ENCODE measurements at regions not wholly inside any gene's neighbourhood (a gene's known extent, or its start where the extent isn't known, plus 50 kb on each side); places are given as distances from the start of the nearest gene placed in this dataset.
"Not testable (repeated sequence)": the region's sequence is repeated elsewhere in the genome, so short reads cannot be mapped to it uniquely, and the experiment has no call there.

- no peak for DNase-seq (ENCODE audit: low read depth in 1 of 2, low spot score in 1 of 2)
Observed at GRCh38 chr13:65605396-65605795, 1624.7 kb downstream of the PCDH9 start.

- no peak for DNase-seq (ENCODE audit: low read depth in 1 of 2, low spot score in 1 of 2)
Observed at GRCh38 chr13:65603160-65603559, 1627.0 kb downstream of the PCDH9 start.

GRCh38 chr13:65601855-65602254 is 1628.3 kb downstream of the PCDH9 start:
- no peak for DNase-seq (ENCODE audit: low read depth in 1 of 2, low spot score in 1 of 2)

GRCh38 chr13:65600702-65601101 is 1629.4 kb downstream of the PCDH9 start:
- DNase-seq (ENCODE audit: low read depth in 1 of 2, low spot score in 1 of 2), result no peak

GRCh38 chr13:65597839-65598818 is 1632.0 kb downstream of the PCDH9 start:
- DNase-seq (ENCODE audit: low read depth in 1 of 2, low spot score in 1 of 2), result no peak

- no peak for DNase-seq (ENCODE audit: low read depth in 1 of 2, low spot score in 1 of 2)
Observed at GRCh38 chr13:65595916-65596315, 1634.2 kb downstream of the PCDH9 start.

- DNase-seq (ENCODE audit: low read depth in 1 of 2, low spot score in 1 of 2), result no peak
Observed at GRCh38 chr13:65594298-65594781, 1635.8 kb downstream of the PCDH9 start.

GRCh38 chr13:65593298-65593874 is 1636.8 kb downstream of the PCDH9 start:
- DNase-seq (ENCODE audit: low read depth in 1 of 2, low spot score in 1 of 2), result no peak

GRCh38 chr13:65592731-65593130 is 1637.4 kb downstream of the PCDH9 start:
- no peak for DNase-seq (ENCODE audit: low read depth in 1 of 2, low spot score in 1 of 2)

- DNase-seq (ENCODE audit: low read depth in 1 of 2, low spot score in 1 of 2), result no peak
Observed at GRCh38 chr13:65585346-65585745, 1644.8 kb downstream of the PCDH9 start.

- no peak for DNase-seq (ENCODE audit: low read depth in 1 of 2, low spot score in 1 of 2)
Observed at GRCh38 chr13:65584126-65584525, 1646.0 kb downstream of the PCDH9 start.

GRCh38 chr13:65582160-65582559 is 1648.0 kb downstream of the PCDH9 start:
- DNase-seq (ENCODE audit: low read depth in 1 of 2, low spot score in 1 of 2), result no peak

GRCh38 chr13:65564561-65564960 is 1665.6 kb downstream of the PCDH9 start:
- DNase-seq (ENCODE audit: low read depth in 1 of 2, low spot score in 1 of 2), result not testable (repeated sequence)

GRCh38 chr13:65562305-65562704 is 1667.8 kb downstream of the PCDH9 start:
- no peak for DNase-seq (ENCODE audit: low read depth in 1 of 2, low spot score in 1 of 2)

GRCh38 chr13:65560936-65561335 is 1669.2 kb downstream of the PCDH9 start:
- DNase-seq (ENCODE audit: low read depth in 1 of 2, low spot score in 1 of 2), result no peak

- DNase-seq (ENCODE audit: low read depth in 1 of 2, low spot score in 1 of 2), result no peak
Observed at GRCh38 chr13:65555962-65556361, 1674.2 kb downstream of the PCDH9 start.

- no peak for DNase-seq (ENCODE audit: low read depth in 1 of 2, low spot score in 1 of 2)
Observed at GRCh38 chr13:65553096-65553727, 1676.9 kb downstream of the PCDH9 start.

GRCh38 chr13:65551208-65551607 is 1678.9 kb downstream of the PCDH9 start:
- DNase-seq (ENCODE audit: low read depth in 1 of 2, low spot score in 1 of 2), result no peak

- no peak for DNase-seq (ENCODE audit: low read depth in 1 of 2, low spot score in 1 of 2)
Observed at GRCh38 chr13:65540175-65540574, 1690.0 kb downstream of the PCDH9 start.

- no peak for DNase-seq (ENCODE audit: low read depth in 1 of 2, low spot score in 1 of 2)
Observed at GRCh38 chr13:65535370-65535769, 1694.8 kb downstream of the PCDH9 start.

- no peak for DNase-seq (ENCODE audit: low read depth in 1 of 2, low spot score in 1 of 2)
Observed at GRCh38 chr13:65532231-65532630, 1697.9 kb downstream of the PCDH9 start.

GRCh38 chr13:65530688-65531087 is 1699.4 kb downstream of the PCDH9 start:
- no peak for DNase-seq (ENCODE audit: low read depth in 1 of 2, low spot score in 1 of 2)

Measured in activated CD4-positive, alpha-beta T cell treated with anti-CD3 and anti-CD28 coated beads, Interleukin-2, amount 50 U/mL, for 24 hours (primary cell).